ENCODE measurements at regions not wholly inside any gene's neighbourhood (a gene's known extent, or its start where the extent isn't known, plus 50 kb on each side); places are given as distances from the start of the nearest gene placed in this dataset.

GRCh38 chr12:38507839-38508238 lies 191.3 kb downstream of the ALG10B start:
- Histone ChIP-seq H3K27ac (no peak overlapping the region), H3K9me3 (peaks cover 0 to 15% (median 0%) of the 10 kb centered on the region in 11 donors), H3K4me3 (no peak overlapping the region), H3K4me1 (no peaks in the 10 kb centered on the region), H3K36me3 (no peaks in the 10 kb centered on the region), H3K27me3 (peaks cover 0 to 5% (median 0%) of the 10 kb centered on the region in 7 donors)
- intact Hi-C loops (cut with DNase I) = no loop called here
- no peak for ATAC-seq
- no peak for DNase-seq
- WGBS, 2 donors = 60 to 69% methylated on average over 7 of the region's 7 CpGs
- TF ChIP-seq, protein P1, sequence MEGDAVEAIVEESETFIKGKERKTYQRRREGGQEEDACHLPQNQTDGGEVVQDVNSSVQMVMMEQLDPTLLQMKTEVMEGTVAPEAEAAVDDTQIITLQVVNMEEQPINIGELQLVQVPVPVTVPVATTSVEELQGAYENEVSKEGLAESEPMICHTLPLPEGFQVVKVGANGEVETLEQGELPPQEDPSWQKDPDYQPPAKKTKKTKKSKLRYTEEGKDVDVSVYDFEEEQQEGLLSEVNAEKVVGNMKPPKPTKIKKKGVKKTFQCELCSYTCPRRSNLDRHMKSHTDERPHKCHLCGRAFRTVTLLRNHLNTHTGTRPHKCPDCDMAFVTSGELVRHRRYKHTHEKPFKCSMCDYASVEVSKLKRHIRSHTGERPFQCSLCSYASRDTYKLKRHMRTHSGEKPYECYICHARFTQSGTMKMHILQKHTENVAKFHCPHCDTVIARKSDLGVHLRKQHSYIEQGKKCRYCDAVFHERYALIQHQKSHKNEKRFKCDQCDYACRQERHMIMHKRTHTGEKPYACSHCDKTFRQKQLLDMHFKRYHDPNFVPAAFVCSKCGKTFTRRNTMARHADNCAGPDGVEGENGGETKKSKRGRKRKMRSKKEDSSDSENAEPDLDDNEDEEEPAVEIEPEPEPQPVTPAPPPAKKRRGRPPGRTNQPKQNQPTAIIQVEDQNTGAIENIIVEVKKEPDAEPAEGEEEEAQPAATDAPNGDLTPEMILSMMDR (IDR thresholded peaks at IDR 0.05) = no peak

DNA sequence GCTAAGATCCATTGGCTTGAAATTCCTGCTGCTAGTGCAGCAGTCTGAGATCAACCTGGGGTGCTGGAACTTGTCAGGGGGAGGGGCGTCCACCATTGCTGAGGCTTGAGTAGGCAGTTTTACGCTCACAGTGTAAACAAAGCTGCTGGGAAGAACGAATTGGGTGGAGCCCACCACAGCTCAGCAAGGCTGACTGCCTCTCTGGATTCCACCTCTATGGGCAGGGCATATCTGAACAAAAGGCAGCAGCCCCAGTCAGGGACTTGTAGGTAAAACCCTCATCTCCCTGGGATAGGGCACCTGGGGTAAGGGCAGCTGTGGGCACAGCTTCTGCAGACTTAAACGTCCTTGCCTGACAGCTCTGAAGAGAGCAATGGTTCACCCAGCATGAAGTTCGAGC lies 191.7 kb downstream of the ALG10B start:
- Histone ChIP-seq H3K27ac (no peak overlapping the region), H3K36me3 (no peaks in the 10 kb centered on the region), H3K9me3 (peaks cover 0 to 18% (median 0%) of the 10 kb centered on the region in 11 donors), H3K27me3 (peaks cover 0 to 5% (median 0%) of the 10 kb centered on the region in 7 donors), H3K4me3 (no peak overlapping the region), H3K4me1 (no peaks in the 10 kb centered on the region)
- TF ChIP-seq, protein P1 (IDR thresholded peaks at IDR 0.05) = no peak
- ATAC-seq (no peak), DNase-seq (no peak)
- WGBS, 2 donors = 44 to 52% methylated on average over 5 of the region's 5 CpGs
- intact Hi-C loops (cut with DNase I) = no loop called here

GRCh38 chr12:38515912-38516311 lies 199.3 kb downstream of the ALG10B start:
- intact Hi-C loops (cut with DNase I) = no loop called here

DNA sequence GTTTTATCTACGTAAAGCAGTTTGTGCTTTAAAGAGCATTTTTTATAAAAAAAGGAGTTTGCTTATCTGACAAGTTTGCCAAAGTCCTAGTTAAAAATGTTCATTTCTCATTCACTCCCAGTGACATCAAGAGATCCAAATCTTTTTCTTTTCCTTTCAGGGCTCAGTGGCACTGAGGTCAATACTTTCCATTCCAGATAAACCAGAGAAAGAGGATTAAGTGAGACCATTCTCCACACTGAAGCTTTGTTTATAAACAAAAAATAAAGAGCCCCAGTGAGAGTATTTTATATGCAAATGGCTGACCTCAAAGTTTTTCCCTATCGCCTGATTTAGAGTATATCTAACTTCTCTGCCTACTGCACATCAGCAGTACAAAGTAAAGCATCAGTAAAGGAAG lies 199.8 kb downstream of the ALG10B start:
- TF ChIP-seq, protein P1 (IDR thresholded peaks at IDR 0.05) = no peak
- ATAC-seq (no peak), DNase-seq (no peak)
- Histone ChIP-seq H3K9me3 (peaks cover 0 to 17% (median 0%) of the 10 kb centered on the region in 11 donors), H3K27me3 (no peaks in the 10 kb centered on the region), H3K4me3 (no peak overlapping the region), H3K27ac (peak overlapping the region in 1 of 10 donors; percentile 13), H3K4me1 (peaks cover 0 to 16% (median 0%) of the 10 kb centered on the region in 9 donors), H3K36me3 (no peaks in the 10 kb centered on the region)
- intact Hi-C loops (cut with DNase I) = no loop called here
- WGBS, 2 donors = 48 to 49% methylated on average over 2 of the region's 2 CpGs

More at GRCh38 chr12:38515912-38516311, 199.3 kb downstream of the ALG10B start:
- Histone ChIP-seq H3K9me3 (peaks cover 0 to 21% (median 0%) of the 10 kb centered on the region in 11 donors), H3K4me1 (peaks cover 0 to 16% (median 0%) of the 10 kb centered on the region in 9 donors), H3K27ac (peak overlapping the region in 1 of 10 donors; percentile 13), H3K4me3 (no peak overlapping the region), H3K36me3 (no peaks in the 10 kb centered on the region), H3K27me3 (no peaks in the 10 kb centered on the region)
- DNase-seq (no peak), ATAC-seq (peak in 1 of 8 donors; percentile 44)
- TF ChIP-seq, protein P1 (IDR thresholded peaks at IDR 0.05) = no peak

Measured in heart right ventricle (tissue), 16 donors.